GM11168 (cell line): ENCODE measurements at regions not wholly inside any gene's neighbourhood (a gene's known extent, or its start where the extent isn't known, plus 50 kb on each side); places are given as distances from the start of the nearest gene placed in this dataset.
"Not testable (repeated sequence)": the region's sequence is repeated elsewhere in the genome, so short reads cannot be mapped to it uniquely, and the experiment has no call there.

Experiments used
- in situ Hi-C: fragments of 300-500 bp; cut with MboI; formaldehyde crosslinking; loops from one replicate; pipeline ENCODE4 v1.12.0; 2022; ENCODE audit warnings: low sequenced_read_pairs; ENCODE audit not compliant: unreplicated experiment

DNA sequence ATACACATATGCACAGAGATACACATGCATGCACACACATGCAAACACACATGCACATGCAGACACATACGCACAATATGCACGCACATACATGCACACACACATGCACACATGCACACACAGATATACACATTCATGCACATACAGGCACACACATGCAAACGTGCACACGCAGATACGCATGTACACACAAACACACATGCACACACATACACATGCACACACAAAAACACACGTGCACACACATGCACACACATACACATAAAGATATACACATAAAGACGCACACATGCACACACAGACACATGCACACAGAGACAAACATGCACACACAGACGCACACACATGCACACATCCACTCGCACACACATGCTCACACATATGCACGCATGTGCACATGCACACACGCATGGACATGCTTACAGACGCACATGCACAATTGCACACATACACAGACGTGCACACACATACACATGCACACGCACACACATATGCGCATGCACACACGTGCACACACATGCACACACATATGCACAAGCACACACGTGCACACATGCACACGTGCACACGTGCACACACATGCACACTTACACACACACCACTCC lies 145.2 kb downstream of the ADRA2C start:
- in situ Hi-C loops: no loop called here

DNA sequence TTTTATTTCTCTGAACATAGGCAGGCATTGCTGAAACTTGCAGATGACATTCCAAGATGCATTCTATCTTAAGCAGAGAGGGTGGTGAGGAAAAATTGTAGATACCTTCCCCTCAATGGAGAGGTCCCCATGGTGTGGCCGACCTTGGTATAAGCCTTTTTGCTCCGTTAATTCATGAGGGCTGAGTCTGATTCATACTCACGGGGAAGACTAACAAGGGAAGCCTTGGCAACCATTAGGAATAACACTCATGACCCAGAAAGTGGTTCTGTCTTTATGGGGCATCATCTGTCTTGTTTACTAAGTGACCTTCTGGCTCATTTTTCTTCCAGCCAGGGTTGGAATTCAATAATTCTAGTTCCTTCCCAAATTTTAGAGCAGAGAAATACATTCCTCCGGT lies 148.3 kb downstream of the ADRA2C start:
- in situ Hi-C loops: not testable (repeated sequence)

DNA sequence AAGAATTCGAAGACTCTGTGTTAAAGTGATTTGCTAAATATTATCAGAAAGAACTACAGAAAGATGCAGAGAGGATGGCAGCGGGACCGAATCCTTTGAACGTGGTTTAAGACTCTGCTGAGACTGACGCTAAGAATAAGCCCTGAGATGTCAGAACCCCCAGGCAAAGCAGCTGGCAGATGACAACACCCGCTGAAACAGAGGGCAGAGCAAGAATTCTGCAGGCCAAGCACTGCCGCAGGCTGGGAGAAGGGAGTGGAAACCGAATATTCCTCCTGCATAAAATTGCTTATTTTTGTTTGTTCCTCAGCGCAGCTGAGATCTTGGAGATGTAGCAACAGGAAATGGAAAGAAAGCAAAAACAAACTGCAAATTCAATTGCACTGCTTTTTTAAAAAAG lies 153.3 kb downstream of the ADRA2C start:
- in situ Hi-C loops: not testable (repeated sequence)

DNA sequence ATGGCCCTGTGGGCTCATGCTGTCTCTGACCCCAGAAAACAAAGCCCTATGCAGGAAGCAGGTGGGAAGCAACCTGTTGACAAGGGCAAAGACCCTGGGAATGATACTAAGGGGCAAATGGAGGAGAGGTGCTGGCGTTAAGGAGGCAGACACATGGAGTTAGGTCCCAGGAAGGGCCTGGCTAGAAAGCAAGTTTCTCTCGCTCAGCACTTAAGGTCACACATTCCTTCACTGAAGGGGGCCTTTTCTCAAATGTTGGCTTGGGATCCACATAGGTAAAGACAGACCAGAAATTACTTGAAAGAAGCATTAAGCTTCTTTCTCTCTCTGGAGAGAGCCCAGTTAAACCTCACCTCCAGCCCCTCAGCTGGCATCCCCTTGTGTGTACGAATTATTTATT lies 155.7 kb downstream of the ADRA2C start:
- in situ Hi-C loops: not testable (repeated sequence)

DNA sequence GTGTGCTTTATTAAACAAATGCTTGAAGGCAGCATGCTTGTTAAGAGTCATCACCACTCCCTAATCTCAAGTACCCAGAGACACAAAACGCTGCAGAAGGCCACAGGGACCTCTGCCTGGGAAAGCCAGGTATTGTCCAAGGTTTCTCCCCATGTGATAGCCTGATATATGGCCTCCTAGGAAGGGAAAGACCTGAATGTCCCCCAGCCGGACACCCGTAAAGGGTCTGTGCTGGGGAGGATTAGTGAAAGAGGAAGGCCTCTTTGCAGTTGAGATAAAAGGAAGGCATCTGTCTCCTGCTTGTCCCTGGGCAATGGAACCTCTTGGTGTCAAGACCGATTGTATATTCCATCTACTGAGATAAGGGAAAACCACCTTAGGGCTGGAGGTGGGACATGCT lies 159.7 kb downstream of the ADRA2C start:
- in situ Hi-C loops: not testable (repeated sequence)

DNA sequence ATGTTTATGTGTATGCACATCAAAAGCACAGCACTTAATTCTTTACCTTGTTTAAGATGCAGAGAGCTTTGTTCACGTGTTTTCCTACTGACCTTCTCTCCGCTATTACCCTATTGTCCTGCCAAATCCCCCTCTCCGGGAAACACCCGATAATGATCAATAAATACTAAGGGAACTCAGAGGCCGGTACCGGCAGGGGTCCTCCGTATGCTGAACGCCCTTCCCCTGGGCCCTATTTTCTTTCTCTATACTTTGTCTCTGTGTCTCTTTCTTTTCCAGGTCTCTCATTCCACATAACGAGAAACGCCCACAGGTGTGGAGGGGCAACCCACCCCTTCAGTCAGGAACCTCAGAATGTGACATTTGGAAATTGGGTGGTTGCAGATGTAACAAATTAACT lies 160.1 kb downstream of the ADRA2C start:
- in situ Hi-C loops: not testable (repeated sequence)

DNA sequence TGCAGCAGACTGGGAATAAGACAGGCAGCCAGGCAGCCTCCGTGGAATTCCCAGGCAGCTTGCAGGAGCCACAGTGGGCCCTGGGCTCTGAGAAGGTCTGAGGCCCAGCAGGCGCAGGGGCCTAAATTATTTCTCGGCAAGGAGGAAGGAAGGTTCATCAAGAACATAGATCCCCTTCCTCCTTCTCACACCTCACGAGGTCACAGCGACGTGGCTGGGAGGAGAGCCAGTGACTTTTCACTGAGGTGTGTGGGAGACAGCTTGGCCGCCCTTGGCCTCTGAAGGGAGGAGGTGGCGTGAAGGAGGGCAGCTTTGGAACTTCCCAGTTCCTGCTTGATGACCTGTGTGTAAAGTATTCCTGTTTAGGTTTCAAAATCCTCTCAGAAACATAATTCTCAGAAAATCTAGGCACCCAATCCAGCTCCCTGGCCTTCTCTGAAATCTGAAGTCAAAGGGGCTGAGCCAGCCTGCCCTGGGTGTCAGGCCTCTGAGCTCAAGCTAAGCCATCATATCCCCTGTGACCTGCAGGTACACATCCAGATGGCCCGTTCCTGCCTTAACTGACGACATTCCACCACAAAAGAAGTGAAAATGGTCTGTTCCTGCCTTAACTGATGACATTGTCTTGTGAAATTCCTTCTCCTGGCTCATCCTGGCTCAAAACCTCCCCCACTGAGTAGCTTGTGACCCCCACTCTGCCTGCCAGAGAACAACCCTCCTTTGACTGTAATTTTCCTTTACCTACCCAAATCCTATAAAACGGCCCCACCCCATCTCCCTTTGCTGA lies 161.0 kb downstream of the ADRA2C start:
- in situ Hi-C loops: not testable (repeated sequence)

DNA sequence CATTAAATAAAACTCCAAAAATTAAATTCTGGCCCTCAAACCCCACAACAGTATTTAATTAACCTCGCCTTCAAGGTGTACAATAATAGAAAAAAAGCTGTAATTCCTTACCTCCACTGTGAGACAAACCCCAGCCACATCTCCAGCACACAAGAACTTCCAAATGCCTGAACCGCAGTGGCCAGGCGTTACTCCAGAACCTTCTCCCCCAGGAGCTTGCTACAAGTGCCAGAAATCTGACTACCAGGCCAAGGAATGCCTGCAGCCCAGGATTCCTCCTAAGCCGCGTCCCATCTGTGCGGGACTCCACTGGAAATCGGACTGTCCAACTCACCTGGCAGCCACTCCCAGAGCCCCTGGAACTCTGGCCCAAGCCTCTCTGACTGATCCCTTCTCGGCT lies 163.2 kb downstream of the ADRA2C start:
- in situ Hi-C loops: not testable (repeated sequence)

DNA sequence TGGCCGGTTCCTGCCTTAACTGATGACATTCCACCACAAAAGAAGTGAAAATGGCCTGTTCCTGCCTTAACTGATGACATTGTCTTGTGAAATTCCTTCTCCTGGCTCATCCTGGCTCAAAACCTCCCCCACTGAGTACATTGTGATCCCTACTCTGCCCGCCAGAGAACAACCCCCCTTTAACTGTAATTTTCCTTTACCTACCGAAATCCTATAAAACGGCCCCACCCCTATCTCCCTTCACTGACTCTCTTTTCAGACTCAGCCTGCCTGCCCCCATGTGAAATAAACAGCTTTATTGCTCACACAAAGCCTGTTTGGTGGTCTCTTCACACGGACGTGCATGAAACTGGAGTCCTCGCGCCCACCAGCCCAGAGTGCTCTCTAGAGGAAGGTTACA lies 166.5 kb downstream of the ADRA2C start:
- in situ Hi-C loops: not testable (repeated sequence)

DNA sequence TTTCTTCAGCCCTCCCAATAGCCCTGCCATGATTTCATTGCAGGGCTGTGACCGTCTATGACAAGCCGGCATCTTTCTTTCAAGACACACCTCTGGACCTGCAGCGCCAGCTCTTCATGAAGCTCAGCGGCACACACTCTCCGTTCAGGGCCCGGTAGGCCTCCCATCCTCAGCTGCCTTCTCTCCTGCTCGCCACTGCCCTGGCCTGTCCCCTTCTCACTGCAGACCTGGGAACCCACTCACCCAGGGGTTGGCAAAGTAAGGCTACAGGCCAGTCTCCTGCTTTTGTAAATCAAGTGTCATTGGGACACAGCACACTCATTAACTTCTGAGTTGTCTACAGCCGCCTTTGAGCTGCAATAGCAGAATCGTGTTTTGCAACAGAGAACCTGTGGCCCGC lies 169.2 kb downstream of the ADRA2C start:
- in situ Hi-C loops: not testable (repeated sequence)

DNA sequence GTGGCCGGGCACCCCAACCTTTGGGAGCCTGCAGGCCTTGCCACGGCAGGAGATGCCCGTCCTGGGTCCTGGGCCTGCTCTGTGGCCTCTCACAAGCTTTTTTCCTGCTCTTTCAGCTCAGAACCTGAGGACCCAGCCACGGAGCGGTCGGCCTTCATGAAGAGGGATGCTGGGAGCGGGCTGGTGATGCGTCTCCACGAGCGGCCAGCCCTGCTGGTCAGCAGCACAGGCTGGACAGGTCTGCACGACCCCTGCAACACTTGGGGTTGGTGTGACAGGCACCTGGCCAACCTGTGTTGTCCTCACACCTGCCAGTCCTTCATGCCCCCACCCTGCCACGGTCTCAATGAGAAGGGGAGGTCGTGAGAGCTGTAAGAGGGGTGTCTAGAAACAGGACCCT lies 170.0 kb downstream of the ADRA2C start:
- in situ Hi-C loops: no loop called here

DNA sequence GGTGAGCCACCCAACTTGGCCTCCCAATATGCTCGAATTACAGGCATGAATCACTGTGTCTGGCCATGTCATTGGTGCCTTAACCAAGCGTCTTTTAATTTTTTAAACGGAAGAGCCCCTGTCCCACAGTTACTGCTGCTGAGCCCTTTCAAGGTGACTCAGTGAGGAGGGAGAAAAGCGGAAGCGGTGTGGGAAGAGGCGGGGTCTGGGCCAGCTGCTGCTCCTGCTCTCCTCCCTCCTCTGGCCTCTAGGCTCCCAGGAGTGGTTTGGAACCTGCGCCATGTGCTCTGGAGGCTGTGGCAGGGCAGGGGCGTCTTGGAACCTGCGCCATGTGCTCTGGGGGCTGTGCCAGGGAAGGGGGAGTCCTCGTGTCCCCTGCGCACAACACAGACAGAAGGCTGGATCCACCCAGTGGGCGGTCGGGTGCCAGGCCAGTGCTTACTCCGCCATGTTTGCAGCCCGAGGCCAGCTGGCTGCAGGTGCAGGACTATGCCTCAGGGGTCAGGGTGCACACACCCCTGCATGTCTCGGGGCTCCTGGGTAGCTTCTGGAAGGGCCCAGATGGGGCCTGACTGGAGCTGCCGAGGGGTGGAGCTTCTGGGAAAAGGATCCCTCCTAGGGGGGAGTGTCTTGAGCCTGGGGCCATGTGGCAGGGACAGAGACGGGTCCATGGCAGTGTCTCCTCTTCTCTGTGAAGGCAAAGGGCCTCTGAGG lies 171.8 kb downstream of the ADRA2C start:
- in situ Hi-C loops: not testable (repeated sequence)

DNA sequence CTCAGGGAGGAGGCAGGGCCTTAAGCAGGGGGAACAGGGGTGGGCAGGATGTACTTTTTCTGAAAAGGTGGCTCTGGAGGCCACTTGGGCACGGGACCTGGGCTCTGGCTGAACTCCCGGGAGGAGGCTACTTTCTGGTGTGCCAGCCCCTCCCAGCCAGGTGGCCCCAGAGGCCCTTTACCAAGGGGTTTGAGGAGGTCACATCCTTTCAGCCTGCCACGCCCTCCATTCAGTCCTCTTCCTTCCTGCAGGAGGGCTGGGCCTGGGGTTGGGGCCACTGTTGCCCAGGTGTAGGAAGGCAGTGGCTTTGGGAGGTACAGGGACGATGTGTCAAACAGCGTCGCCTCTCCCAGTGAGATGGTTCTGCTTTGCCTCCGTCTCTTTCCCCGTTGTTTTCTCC lies 172.5 kb downstream of the ADRA2C start:
- in situ Hi-C loops: not testable (repeated sequence)

DNA sequence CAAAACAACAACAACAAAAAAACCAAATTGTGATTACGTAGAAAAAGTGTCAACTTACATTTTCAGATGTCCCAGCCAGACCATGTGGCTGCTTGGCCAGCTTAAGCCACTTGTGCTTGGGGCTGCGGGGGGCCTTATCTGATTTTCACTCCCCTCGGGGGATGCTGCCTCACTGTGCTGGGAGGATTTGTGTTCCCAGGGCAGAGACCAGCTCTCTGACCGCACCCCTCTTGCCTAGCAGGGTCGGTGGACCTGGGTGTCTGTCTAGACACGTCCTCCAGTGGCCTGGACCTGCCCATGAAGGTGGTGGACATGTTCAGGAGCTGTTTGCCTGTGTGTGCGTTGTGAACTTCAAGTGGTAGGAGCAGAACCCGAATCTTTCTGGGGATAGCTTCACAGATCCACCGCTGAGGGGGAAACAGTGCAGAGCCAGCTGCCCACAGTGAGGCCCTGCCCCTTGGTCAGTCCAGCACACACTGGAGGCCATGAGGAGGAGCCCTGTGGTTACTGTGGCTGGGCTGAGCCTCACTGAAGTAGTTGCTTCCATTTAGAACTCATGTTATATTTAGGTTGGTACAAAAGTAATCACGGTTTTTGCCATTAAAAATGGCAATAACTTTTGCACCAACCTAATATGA lies 173.9 kb downstream of the ADRA2C start:
- in situ Hi-C loops: not testable (repeated sequence)

DNA sequence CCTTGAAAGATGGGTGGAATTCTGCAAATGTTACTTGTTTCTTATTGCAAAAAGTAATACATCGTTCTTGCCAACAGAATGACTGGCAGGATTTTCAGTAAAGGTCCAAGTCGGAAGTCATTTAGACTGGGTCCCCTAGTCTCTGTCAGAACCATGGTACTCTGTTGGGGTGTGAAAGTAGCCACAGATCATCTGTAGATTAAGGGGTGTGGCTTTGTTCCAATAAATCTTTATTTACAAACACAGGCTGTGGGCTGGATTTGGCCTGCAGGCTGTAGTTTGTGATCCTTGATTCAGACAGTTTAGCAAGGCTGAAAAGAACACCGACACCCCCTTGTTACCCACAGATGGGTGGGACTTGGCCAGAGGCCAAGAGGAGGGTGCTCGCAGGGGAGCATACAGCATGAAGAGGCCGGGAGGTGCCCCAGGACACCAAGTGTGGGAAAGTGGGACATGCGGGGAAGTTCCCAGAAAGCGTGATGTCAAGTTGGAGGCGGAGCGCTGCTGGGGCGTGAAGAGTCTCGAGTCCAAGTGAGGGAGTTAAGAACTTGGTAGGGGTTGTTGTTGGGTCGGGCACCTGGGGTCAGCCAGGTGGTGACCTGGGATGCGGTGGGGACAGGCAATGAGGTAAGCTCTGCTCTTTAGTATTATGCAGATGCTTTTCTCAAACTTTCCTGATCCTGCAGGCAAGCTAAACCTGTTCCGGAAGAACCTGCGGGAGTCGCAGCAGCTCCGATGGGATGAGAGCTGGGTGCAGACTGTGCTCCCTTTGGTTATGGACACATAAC lies 175.7 kb downstream of the ADRA2C start:
- in situ Hi-C loops: not testable (repeated sequence)

DNA sequence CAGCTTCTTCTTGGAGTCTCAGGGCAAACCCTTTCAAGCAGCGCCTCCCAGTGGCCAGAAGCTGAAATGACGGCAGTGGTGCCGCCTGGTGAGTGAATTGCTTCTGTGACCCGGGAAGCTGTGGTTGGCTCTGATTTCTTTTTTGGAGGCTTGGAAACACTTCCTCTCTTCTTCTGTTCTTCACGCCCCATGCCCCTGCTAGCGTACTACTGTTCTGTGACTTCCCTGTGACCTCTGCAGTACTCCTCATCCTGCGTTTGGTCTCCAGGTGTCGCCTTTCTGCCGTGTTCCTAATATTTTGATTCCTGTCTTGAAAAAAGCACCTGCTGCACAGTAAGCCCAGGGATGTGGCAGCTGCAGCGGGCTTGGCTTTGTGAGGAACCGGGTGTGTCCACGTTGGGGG lies 176.4 kb downstream of the ADRA2C start:
- in situ Hi-C loops: not testable (repeated sequence)

DNA sequence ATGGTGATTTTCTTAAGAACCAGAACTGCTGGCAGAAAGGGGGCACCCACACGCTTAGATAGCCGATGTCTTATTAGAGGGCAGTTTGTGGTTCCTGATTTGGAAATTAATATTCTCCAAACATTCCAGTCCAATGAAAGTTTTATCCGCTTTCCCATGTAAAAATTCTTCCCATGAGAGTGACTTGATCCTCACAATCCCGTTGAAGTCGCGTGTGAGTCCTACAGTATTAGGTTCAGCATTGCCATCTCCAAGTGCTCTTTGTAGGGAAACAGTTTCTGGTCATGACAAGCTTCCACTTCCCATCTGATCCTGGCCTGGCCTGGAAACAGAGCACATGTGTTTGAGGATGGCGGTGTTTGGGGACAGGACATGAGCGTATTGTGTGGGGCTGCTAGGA lies 176.9 kb downstream of the ADRA2C start:
- in situ Hi-C loops: not testable (repeated sequence)

DNA sequence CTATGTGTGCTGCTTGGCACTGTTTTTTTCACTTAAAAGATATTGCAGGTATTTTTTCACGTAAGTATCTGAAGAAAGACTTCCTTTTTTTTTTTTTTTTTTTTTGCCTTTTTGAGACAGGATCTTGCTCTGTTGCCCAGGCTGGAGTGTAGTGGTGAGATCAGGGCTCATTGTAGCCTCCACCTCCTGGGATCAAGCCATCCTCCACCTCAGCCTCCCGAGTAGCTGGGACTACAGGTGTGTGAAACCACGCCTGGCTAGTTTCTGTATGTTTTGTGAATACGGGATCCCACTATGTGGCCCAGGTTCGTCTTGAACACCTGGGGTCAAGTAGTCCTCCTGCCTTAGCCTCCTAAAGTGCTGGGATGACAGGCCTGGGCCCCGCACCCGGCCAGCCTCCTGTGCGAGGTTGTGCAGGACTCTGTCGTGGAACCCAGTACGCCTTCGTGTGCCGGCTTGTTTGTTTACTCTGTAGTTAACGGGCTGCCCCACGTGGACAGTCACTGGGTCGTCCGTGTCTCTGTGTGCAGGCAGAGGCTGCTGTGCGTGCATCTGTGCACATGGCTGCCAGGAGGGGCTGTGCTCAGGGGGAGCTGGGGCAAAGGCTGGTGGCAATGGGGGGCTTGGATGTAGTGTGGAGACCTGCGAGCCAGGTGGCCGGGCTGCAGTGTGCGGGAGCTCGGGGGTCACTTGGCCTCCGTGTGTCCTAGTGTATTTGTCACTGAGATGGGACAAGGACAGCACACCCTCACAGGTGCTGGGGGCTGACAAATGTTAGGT lies 179.5 kb downstream of the ADRA2C start:
- in situ Hi-C loops: no loop called here

DNA sequence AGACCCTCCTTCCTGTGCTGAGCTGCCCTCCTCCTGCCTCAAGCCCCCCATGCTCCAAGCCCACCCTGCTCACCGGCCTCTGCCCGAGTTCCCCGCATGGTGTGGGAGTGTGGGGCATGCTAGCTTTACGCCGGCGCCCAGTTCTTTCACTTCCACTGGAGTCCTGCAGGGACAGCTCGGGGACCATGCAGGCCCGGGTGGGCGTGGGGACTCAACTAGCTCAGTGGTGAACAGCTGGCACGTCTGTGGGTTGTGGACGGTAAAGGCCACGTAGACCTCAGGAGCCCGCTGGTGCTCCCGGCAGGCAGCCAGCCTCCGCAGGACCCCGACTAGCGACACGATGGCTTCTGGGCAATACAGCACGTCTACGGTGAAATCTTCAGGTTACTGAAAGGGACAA lies 180.4 kb downstream of the ADRA2C start:
- in situ Hi-C loops: not testable (repeated sequence)
